Upper lobe of left lung (tissue), 6 donors: ENCODE measurements at regions not wholly inside any gene's neighbourhood (a gene's known extent, or its start where the extent isn't known, plus 50 kb on each side); places are given as distances from the start of the nearest gene placed in this dataset.

Source experiments
- ATAC-seq, 2 donors: fragments of 200-7000 bp; cut with Tn5 transposase; one replicate each; pipeline ENCODE4 v1.9.1; 2022; ENCODE audit warnings: mild to moderate bottlenecking in 2 of 2, moderate library complexity in 2 of 2; ENCODE audit not compliant: low FRiP score in 2 of 2
- DNase-seq, 2 donors: peaks; one replicate each; pipeline ENCODE4 v3.0.0-alpha.2; 2019 to 2020
- H3K27ac ChIP-seq, 4 donors: fragments of 200-600 bp; sonication (generic); one replicate each; pipeline ENCODE4 v1.5.1; 2016 to 2019
- H3K27me3 ChIP-seq, 4 donors: fragments of 200-600 bp; sonication (generic); one replicate each; pipeline ENCODE4 v1.5.1; 2017 to 2019
- H3K36me3 ChIP-seq, 4 donors: fragments of 200-600 bp; sonication (generic); one replicate each; pipeline ENCODE4 v1.5.1; 2016 to 2019
- H3K4me1 ChIP-seq, 4 donors: fragments of 200-600 bp; sonication (generic); one replicate each; pipeline ENCODE4 v1.5.1; 2018 to 2019
- H3K4me3 ChIP-seq, 4 donors: fragments of 200-600 bp; sonication (generic); one replicate each; pipeline ENCODE4 v1.5.1; 2017 to 2019; ENCODE audit warnings: mild to moderate bottlenecking in 2 of 4, moderate library complexity in 1 of 4
- H3K9me3 ChIP-seq, 4 donors: fragments of 200-600 bp; sonication (generic); one replicate each; pipeline ENCODE4 v1.5.1; 2018 to 2019
- CTCF ChIP-seq, 6 experiments: fragments of 450-650 bp in 4 of 6; fragments of 200-600 bp in 2 of 6; sonication (generic) in 2 of 6; IDR thresholded peaks; one replicate each; pipeline ENCODE4 v1.5.1; 2016 to 2019; ENCODE audit warnings: antibody characterized with exemption in 6 of 6
- EP300 ChIP-seq, 4 donors: sonication (generic); formaldehyde crosslinking; IDR thresholded peaks; one replicate each; pipeline ENCODE4 v1.5.1; 2017; ENCODE audit warnings: antibody characterized with exemption in 4 of 4, control low read depth in 2 of 4
- POLR2A ChIP-seq, 4 donors: fragments of 450-650 bp; IDR thresholded peaks; one replicate each; pipeline ENCODE4 v1.5.1; 2016 to 2017; ENCODE audit warnings: antibody characterized with exemption in 4 of 4, mild to moderate bottlenecking in 2 of 4
- POLR2AphosphoS5 ChIP-seq, 2 donors: sonication (generic); formaldehyde crosslinking; IDR thresholded peaks; one replicate each; pipeline ENCODE4 v1.5.1; 2017; ENCODE audit warnings: antibody characterized with exemption in 2 of 2
- WGBS, 2 donors: methylation state at CpG; one replicate each; pipeline ENCODE4 v1.1.5; 2017 to 2018; 5-methylcytosine and 5-hydroxymethylcytosine counted together
- donor health status: DM: no; HTN: no; CAD: no; lungs with moderate emphysema.
- donor health status: DM: no; HTN: yes; CAD: no; lungs with severe emphysema.

DNA sequence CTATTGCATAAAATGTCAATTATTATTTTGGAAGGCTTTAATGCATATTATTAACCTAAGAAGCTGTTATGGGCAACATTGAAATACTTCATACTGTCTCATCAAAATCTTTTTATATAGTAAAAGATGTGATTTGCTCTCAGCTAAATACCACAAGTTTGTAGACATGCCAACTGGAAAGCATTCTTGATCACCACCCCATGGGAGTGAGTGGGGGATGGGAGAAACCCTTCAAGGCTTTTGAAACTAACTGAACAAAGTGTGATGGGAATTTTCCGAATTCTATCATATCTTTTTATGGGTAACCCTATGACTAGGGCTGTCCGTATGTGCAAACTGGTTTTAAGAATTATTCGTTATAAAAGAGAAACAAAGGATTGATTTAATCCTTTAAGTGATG lies 377.3 kb upstream of the JAG1 start:
- TF ChIP-seq EP300 (IDR thresholded peaks at IDR 0.05): no peak
- no peak for TF ChIP-seq POLR2AphosphoS5 (IDR thresholded peaks at IDR 0.05)
- Histone ChIP-seq H3K27ac (no peak overlapping the region), H3K4me1 (no peaks in the 10 kb centered on the region), H3K36me3 (no peaks in the 10 kb centered on the region), H3K9me3 (no peaks in the 10 kb centered on the region), H3K4me3 (no peak overlapping the region), H3K27me3 (no peaks in the 10 kb centered on the region)
- WGBS, 2 donors: 87 to 89% methylated on average over 3 of the region's 3 CpGs
- no peak for DNase-seq
- no peak for ATAC-seq

- H3K27ac ChIP-seq: no peak overlapping the region
- ATAC-seq (no peak), DNase-seq (no peak)
- TF ChIP-seq POLR2AphosphoS5 (IDR thresholded peaks at IDR 0.05): no peak
- no peak for TF ChIP-seq EP300 (IDR thresholded peaks at IDR 0.05)
- TF ChIP-seq POLR2A (IDR thresholded peaks at IDR 0.05): no peak
- TF ChIP-seq CTCF (IDR thresholded peaks at IDR 0.05): no peak
- H3K9me3 ChIP-seq: no peaks in the 10 kb centered on the region
- no peaks in the 10 kb centered on the region for H3K36me3 ChIP-seq
- H3K27me3 ChIP-seq: no peaks in the 10 kb centered on the region
- H3K4me1 ChIP-seq: no peaks in the 10 kb centered on the region
- no peak overlapping the region for H3K4me3 ChIP-seq
These were observed 379.5 kb upstream of the JAG1 start for GRCh38 chr20:11053310-11053709.

DNA sequence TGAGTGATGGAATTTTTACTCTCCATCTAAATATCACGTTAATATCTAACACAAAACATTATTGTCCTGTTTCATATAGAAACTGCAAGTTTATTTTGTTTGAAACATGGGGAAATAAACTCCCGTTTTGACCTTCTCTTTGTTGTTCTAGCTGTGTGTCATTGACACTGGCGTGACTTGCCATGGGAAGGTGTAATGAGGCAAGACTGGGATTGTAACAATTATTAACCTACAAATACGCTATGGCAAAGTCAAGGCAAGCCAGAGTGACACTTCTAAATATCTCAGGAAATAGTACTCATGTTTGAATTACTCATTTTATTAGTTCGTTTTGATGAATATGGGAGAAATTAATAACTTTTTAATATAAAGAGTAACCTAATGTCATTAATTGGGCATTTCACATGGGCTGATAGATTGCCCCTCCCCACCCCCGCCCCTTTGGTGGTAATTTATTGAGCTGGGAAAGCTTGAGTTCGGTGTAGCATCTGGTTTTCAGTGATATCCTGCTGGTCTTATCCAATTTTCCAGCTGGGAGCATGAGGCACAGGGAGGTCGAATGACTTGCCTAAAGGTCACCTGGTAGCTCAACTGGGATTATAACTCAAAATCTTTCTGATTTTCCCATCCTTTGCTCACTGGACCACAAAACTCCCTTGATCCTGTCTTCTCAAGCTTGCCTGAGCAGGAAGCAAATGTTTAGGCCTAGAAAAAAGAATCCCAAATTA lies 380.6 kb upstream of the JAG1 start:
- no peak for TF ChIP-seq POLR2A (IDR thresholded peaks at IDR 0.05)
- no peaks in the 10 kb centered on the region for H3K4me1 ChIP-seq
- no peaks in the 10 kb centered on the region for H3K36me3 ChIP-seq
- no peaks in the 10 kb centered on the region for H3K9me3 ChIP-seq
- H3K4me3 ChIP-seq: no peak overlapping the region
- no peak for DNase-seq
- no peak overlapping the region for H3K27ac ChIP-seq
- ATAC-seq: no peak
- 88 to 90% methylated on average over 8 of the region's 8 CpGs for WGBS, 2 donors
- no peaks in the 10 kb centered on the region for H3K27me3 ChIP-seq

DNA sequence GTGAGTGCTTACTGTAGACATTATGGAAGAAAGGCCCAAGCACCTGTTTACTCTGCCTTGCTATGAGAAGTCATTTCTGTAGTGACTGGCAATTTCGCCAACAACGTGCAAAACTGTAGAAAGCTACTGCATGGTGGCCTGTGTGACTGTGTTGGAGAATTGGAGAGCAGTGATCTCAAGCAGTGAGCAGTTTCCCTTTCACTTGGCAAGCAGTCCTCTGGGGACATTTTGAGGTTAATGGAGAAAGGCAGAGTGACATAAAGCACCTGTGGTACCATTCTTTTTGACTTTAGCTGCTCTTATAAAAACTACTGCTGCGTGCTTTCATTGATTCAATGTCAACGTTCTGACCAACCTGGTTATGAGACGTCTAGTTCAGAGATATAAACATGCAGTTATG lies 382.6 kb upstream of the JAG1 start:
- ATAC-seq: no peak
- H3K4me3 ChIP-seq: no peak overlapping the region
- H3K27ac ChIP-seq: no peak overlapping the region
- no peak for TF ChIP-seq EP300 (IDR thresholded peaks at IDR 0.05)
- no peak for TF ChIP-seq POLR2AphosphoS5 (IDR thresholded peaks at IDR 0.05)
- no peak for TF ChIP-seq POLR2A (IDR thresholded peaks at IDR 0.05)
- TF ChIP-seq CTCF (IDR thresholded peaks at IDR 0.05): no peak
- no peaks in the 10 kb centered on the region for H3K9me3 ChIP-seq
- H3K4me1 ChIP-seq: no peaks in the 10 kb centered on the region
- WGBS, 2 donors: 76 to 78% methylated on average over 5 of the region's 5 CpGs
- no peaks in the 10 kb centered on the region for H3K36me3 ChIP-seq
- no peaks in the 10 kb centered on the region for H3K27me3 ChIP-seq
- no peak for DNase-seq

- peak in 1 of 2 donors; percentile 40 for ATAC-seq
- no peak for DNase-seq
- TF ChIP-seq POLR2AphosphoS5 (IDR thresholded peaks at IDR 0.05) (no peak), POLR2A (IDR thresholded peaks at IDR 0.05) (no peak), CTCF (IDR thresholded peaks at IDR 0.05) (no peak), EP300 (IDR thresholded peaks at IDR 0.05) (no peak)
- no peak overlapping the region for H3K27ac ChIP-seq
- 54 to 67% methylated on average over 1 of the region's 1 CpG for WGBS, 2 donors
- H3K36me3 ChIP-seq: no peaks in the 10 kb centered on the region
- no peaks in the 10 kb centered on the region for H3K9me3 ChIP-seq
- no peak overlapping the region for H3K4me3 ChIP-seq
- H3K27me3 ChIP-seq: no peaks in the 10 kb centered on the region
- H3K4me1 ChIP-seq: no peaks in the 10 kb centered on the region
These were observed 383.8 kb upstream of the JAG1 start for GRCh38 chr20:11057624-11058023.

- DNase-seq: no peak
- TF ChIP-seq POLR2A (IDR thresholded peaks at IDR 0.05): no peak
- TF ChIP-seq EP300 (IDR thresholded peaks at IDR 0.05): no peak
- TF ChIP-seq POLR2AphosphoS5 (IDR thresholded peaks at IDR 0.05): no peak
- no peak for TF ChIP-seq CTCF (IDR thresholded peaks at IDR 0.05)
- no peaks in the 10 kb centered on the region for H3K4me1 ChIP-seq
- whole genome bisulfite sequencing, 2 donors: 59 to 81% methylated on average over 2 of the region's 2 CpGs
- no peak for ATAC-seq
- H3K4me3 ChIP-seq: no peak overlapping the region
- no peaks in the 10 kb centered on the region for H3K36me3 ChIP-seq
- H3K27me3 ChIP-seq: no peaks in the 10 kb centered on the region
- H3K9me3 ChIP-seq: no peaks in the 10 kb centered on the region
- no peak overlapping the region for H3K27ac ChIP-seq
These were observed 385.9 kb upstream of the JAG1 start for GRCh38 chr20:11059659-11060058.
